Spleen (tissue), 7 donors: ENCODE measurements at regions not wholly inside any gene's neighbourhood (a gene's known extent, or its start where the extent isn't known, plus 50 kb on each side); places are given as distances from the start of the nearest gene placed in this dataset.

Experiments
- POLR2A ChIP-seq, 3 donors: fragments of 450-650 bp; IDR thresholded peaks; one replicate each; pipeline ENCODE4 v1.5.1; 2017; ENCODE audit warnings: antibody characterized with exemption in 3 of 3, mild to moderate bottlenecking in 1 of 3
- POLR2AphosphoS5 ChIP-seq, 3 donors: sonication (generic); formaldehyde crosslinking; IDR thresholded peaks; one replicate each; pipeline ENCODE4 v1.5.1; 2017; ENCODE audit warnings: antibody characterized with exemption in 3 of 3
- TF ChIP-seq, protein P1 (sequence below), 11 experiments: fragments of 200-600 bp in 7 of 11; fragments of 450-650 bp in 4 of 11; sonication (generic) in 4 of 11; IDR thresholded peaks in 8 of 11; conservative IDR thresholded peaks in 3 of 11; 1 replicate in 7 of 11; 2 replicates in 4 of 11; pipeline versions ENCODE4 v1.4.0 to v1.8.0; 2016 to 2021; ENCODE audit warnings: antibody characterized with exemption in 11 of 11, inconsistent platforms in 4 of 11, mild to moderate bottlenecking in 1 of 11
- donor health status: DM: no; HTN: no; CAD: no; lungs with moderate emphysema.
- donor health status: DM: no; HTN: no; CAD: no.
- donor health status: DM: no; HTN: no; CAD: no.

DNA sequence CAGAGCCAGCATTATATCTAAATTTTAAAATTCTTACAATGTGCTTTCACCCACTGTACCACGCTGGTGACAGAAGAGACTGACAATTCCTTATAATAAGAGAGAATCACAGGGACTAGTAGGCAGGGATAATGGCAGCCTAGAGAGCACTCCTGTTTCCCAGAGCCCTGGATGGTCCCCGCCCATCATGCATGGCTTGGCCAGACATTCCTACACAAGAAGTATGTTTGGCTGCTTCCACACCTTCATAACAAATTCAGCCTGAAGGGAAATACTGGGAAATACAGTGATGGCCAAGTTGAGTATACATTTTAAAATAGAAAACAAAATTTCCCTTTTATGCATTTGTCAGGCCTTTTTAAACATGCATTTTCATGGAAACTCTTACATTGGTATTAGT is 193.5 kb upstream of the ELL2 start:
- TF ChIP-seq, protein P1, sequence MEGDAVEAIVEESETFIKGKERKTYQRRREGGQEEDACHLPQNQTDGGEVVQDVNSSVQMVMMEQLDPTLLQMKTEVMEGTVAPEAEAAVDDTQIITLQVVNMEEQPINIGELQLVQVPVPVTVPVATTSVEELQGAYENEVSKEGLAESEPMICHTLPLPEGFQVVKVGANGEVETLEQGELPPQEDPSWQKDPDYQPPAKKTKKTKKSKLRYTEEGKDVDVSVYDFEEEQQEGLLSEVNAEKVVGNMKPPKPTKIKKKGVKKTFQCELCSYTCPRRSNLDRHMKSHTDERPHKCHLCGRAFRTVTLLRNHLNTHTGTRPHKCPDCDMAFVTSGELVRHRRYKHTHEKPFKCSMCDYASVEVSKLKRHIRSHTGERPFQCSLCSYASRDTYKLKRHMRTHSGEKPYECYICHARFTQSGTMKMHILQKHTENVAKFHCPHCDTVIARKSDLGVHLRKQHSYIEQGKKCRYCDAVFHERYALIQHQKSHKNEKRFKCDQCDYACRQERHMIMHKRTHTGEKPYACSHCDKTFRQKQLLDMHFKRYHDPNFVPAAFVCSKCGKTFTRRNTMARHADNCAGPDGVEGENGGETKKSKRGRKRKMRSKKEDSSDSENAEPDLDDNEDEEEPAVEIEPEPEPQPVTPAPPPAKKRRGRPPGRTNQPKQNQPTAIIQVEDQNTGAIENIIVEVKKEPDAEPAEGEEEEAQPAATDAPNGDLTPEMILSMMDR (IDR thresholded peaks at IDR 0.05 in 8 of 11, conservative IDR thresholded peaks at IDR 0.05 in 3 of 11), result no peak
- TF ChIP-seq POLR2A (IDR thresholded peaks at IDR 0.05) (no peak), POLR2AphosphoS5 (IDR thresholded peaks at IDR 0.05) (no peak)
